ENCODE measurements at regions not wholly inside any gene's neighbourhood (a gene's known extent, or its start where the extent isn't known, plus 50 kb on each side); places are given as distances from the start of the nearest gene placed in this dataset.

DNA sequence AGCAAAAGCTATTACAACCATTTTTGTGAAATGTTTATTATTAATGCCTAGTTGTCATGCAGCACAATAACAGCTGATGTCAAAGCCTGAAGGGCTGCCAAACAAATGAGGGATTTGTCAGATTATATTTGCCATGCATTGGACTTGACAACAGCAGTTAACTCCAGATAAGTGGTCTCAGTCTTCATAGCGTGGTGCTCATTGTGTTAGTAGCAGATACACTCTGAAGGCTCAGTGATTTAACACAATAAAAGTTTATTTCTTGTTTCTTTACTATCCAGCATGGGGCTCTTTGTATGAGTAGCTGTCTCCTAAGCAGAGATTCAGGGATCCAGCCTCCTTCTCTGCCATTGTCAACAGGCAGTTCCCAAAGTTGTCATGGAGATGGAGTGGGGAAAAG, 76.0 kb upstream of the PTGFRN start:
- Histone ChIP-seq H3K4me1 (peaks cover 9% of the 10 kb centered on the region), H3K27me3 (ENCODE audit: low read depth) (no peaks in the 10 kb centered on the region), H3K27ac (replicated peaks) (no peak overlapping the region), H3K4me3 (no peak overlapping the region), H3K9me3 (replicated peaks) (peaks cover 6% of the 10 kb centered on the region), H3K36me3 (no peaks in the 10 kb centered on the region)
- no peak for DNase-seq
- TF ChIP-seq, protein P1, sequence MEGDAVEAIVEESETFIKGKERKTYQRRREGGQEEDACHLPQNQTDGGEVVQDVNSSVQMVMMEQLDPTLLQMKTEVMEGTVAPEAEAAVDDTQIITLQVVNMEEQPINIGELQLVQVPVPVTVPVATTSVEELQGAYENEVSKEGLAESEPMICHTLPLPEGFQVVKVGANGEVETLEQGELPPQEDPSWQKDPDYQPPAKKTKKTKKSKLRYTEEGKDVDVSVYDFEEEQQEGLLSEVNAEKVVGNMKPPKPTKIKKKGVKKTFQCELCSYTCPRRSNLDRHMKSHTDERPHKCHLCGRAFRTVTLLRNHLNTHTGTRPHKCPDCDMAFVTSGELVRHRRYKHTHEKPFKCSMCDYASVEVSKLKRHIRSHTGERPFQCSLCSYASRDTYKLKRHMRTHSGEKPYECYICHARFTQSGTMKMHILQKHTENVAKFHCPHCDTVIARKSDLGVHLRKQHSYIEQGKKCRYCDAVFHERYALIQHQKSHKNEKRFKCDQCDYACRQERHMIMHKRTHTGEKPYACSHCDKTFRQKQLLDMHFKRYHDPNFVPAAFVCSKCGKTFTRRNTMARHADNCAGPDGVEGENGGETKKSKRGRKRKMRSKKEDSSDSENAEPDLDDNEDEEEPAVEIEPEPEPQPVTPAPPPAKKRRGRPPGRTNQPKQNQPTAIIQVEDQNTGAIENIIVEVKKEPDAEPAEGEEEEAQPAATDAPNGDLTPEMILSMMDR (IDR thresholded peaks at IDR 0.05; ENCODE audit: borderline replicate concordance) = no peak
- intact Hi-C loops (cut with micrococcal nuclease) = no loop called here

DNA sequence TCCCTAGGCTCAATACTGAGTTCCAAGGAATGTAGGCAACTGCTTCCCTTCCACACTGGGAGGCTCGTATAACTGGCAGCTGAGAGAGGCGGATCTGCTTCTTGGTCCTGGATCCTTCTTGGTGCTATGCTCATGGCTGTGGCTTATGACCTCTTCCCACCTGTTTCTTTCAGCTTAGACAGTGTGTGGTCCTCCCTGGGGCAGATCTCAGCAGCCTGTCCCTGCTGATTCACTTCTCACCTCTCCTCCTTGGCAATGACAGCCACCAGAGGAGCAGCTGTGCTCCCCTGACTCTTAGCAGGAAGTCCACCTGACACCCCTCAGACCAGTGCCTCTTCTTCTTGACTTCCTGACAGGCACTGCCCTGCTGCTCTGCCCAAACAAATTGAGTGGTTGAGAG, 75.1 kb upstream of the PTGFRN start:
- Histone ChIP-seq H3K9me3 (replicated peaks) (peaks cover 6% of the 10 kb centered on the region), H3K4me3 (no peak overlapping the region), H3K4me1 (peaks cover 9% of the 10 kb centered on the region), H3K27me3 (ENCODE audit: low read depth) (no peaks in the 10 kb centered on the region), H3K27ac (replicated peaks) (no peak overlapping the region), H3K36me3 (no peaks in the 10 kb centered on the region)
- TF ChIP-seq, protein P1 (IDR thresholded peaks at IDR 0.05; ENCODE audit: borderline replicate concordance) = no peak
- DNase-seq = no peak
- intact Hi-C loops (cut with micrococcal nuclease) = no loop called here

DNA sequence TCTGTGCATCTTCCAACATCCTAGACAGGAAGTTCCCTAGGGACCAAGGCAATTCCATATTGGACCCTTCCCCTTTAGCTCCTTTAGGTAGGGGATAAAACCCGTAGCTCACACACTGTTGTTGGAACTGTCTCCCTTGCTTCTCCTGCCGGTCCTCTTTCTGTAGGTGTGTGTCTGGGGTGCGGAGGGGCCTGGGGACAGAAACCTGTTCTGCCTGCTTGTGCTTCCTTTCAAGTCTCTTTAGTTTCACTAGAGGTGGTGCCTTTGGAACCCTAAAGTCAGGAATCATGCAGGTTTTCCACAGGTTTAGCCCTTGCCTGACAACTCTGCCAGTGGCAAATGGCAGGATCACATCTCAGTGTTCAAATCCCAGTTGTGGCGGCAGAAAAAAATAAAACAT, 74.6 kb upstream of the PTGFRN start:
- intact Hi-C loops (cut with micrococcal nuclease) = no loop called here
- no peak overlapping the region for H3K27ac ChIP-seq (replicated peaks)

DNA sequence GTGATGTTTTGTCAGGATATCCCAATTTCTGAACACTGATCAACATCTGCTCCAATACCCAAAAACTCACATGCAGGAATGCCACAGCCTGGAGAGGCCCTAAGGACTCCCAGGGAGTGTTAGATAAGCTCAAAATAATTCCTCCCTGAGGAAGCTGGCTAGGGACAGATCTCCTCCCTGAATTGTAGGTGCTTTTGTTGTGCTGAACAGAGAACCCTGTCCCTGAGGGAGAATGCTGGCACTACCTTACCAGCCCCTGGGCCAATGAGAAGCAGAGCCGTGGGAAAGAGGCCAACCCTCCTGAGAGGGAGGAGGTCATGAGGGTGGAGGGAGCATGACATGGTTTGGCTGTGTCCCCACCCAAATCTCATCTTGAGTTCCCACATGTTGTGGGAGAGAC, 73.6 kb upstream of the PTGFRN start:
- TF ChIP-seq, protein P1 (IDR thresholded peaks at IDR 0.05; ENCODE audit: borderline replicate concordance) = no peak
- Histone ChIP-seq H3K36me3 (no peaks in the 10 kb centered on the region), H3K4me1 (peaks cover 9% of the 10 kb centered on the region), H3K27me3 (ENCODE audit: low read depth) (no peaks in the 10 kb centered on the region), H3K27ac (replicated peaks) (no peak overlapping the region), H3K4me3 (no peak overlapping the region), H3K9me3 (replicated peaks) (peaks cover 6% of the 10 kb centered on the region)
- intact Hi-C loops (cut with micrococcal nuclease) = no loop called here
- DNase-seq = no peak

More for the DNA sequence above, 74.6 kb upstream of the PTGFRN start:
- no peak overlapping the region for H3K4me3 ChIP-seq
- H3K27me3 ChIP-seq (ENCODE audit: low read depth) = no peaks in the 10 kb centered on the region
- H3K9me3 ChIP-seq (replicated peaks) = peaks cover 6% of the 10 kb centered on the region
- DNase-seq = no peak
- TF ChIP-seq, protein P1 (IDR thresholded peaks at IDR 0.05; ENCODE audit: borderline replicate concordance) = no peak
- H3K4me1 ChIP-seq = peaks cover 9% of the 10 kb centered on the region
- no peaks in the 10 kb centered on the region for H3K36me3 ChIP-seq

DNA sequence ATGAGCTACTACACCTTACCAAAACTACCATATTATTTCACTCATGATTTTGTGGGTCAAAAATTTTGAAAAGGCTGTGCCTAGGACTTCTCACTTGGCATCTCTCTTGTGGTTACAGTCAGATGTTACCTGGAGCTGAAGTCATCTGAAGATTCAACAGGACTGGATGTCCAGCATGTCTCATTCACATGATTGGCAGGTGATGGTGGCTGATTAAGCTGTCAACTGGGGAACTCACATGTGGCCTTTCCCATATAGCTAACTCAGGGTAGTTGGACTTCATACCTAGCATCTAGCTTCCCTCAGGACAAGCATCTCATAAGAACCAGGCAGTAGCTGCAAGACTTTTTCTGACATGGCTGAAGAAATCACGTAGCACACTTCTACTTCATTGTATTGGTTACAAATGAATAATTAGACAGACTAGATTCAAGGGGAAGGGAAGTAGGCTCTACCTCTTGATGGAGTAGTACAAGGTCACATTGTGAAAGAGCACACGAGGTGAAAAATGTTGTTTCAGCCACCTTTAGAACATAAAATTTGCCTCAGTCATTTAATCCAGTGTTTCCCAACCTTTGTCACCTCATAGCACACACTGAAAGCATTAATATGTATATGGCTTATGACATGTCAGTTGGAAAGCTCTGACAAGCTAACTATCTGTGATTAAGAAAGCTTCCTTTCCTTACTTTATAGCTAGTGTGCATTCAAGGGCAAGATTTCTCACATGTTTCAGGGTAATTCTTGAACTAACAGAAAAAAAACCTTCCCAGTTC, 68.0 kb upstream of the PTGFRN start:
- TF ChIP-seq, protein P1 (IDR thresholded peaks at IDR 0.05; ENCODE audit: borderline replicate concordance) = no peak
- H3K36me3 ChIP-seq = no peaks in the 10 kb centered on the region
- no peaks in the 10 kb centered on the region for H3K4me1 ChIP-seq
- no peak overlapping the region for H3K27ac ChIP-seq (replicated peaks)
- H3K4me3 ChIP-seq = no peak overlapping the region
- peaks cover 27% of the 10 kb centered on the region for H3K9me3 ChIP-seq (replicated peaks)
- no peaks in the 10 kb centered on the region for H3K27me3 ChIP-seq (ENCODE audit: low read depth)
- intact Hi-C loops (cut with micrococcal nuclease) = no loop called here
- DNase-seq = no peak

All from left ventricle myocardium inferior (tissue), 1 donor.